Keratinocyte (primary cell): ENCODE measurements at regions not wholly inside any gene's neighbourhood (a gene's known extent, or its start where the extent isn't known, plus 50 kb on each side); places are given as distances from the start of the nearest gene placed in this dataset.

Experiments used
- CTCF ChIP-seq, 3 experiments: IDR thresholded peaks in 1 of 3; conservative IDR thresholded peaks in 1 of 3; optimal IDR thresholded peaks in 1 of 3; 2 replicates in 2 of 3; 3 replicates in 1 of 3; pipeline versions ENCODE3 to v1.5.1; 2011; ENCODE audit warnings: low read length in 3 of 3, mild to moderate bottlenecking in 3 of 3, moderate library complexity in 2 of 3, control low read depth in 1 of 3, inconsistent platforms in 1 of 3; ENCODE audit not compliant: insufficient read depth in 2 of 3; ENCODE audit errors: extremely low read depth in 1 of 3
- EZH2 ChIP-seq: IDR thresholded peaks from one replicate; pipeline ENCODE4 v1.6.1; 2012; ENCODE audit warnings: inconsistent platforms, mild to moderate bottlenecking, low read length, moderate library complexity

- TF ChIP-seq CTCF (optimal IDR thresholded peaks at IDR 0.05 in 1 of 3, IDR thresholded peaks at IDR 0.05 in 1 of 3, conservative IDR thresholded peaks at IDR 0.05 in 1 of 3; ENCODE audit: extremely low read depth in 1 of 3, insufficient read depth in 2 of 3, low read length in 3 of 3), result no peak
- no peak for TF ChIP-seq EZH2
These were observed 597.9 kb downstream of the RNF144B start for GRCh38 chr6:18985061-18985460.
